ENCODE measurements at regions not wholly inside any gene's neighbourhood (a gene's known extent, or its start where the extent isn't known, plus 50 kb on each side); places are given as distances from the start of the nearest gene placed in this dataset.

DNA sequence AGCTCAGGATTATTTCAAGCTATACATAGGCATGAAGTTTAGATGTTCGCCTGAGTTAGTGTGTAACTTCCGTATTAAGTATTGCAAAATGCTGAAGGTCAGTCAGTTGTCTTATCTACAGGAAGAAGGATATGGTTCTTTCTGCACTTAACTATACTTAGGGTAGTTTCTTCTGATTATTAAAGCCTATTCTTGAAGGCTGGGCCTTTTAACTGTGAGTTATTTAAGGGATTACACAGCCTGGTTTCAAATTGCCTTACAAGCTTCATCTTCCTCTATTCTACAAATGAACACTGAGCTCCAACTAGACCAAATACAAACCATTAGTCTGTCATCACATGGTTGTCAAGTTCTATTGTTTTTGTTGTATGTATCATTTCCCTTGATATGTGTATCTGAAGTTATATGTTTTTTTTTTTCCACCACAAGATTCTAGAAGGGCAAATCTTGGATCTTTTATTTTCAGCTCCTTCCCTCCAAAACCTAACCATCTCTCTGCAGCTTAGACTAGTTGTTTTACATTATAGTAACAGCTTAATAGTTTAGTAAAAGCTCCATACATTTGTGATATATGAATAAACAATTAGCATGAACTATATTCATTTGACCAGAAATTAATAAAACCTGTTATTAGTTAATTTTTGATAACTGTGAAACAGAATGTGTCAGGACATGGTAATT, 272.9 kb upstream of the KCNMB2 start:
- no peak for TF ChIP-seq POLR2A (IDR thresholded peaks at IDR 0.05)
- TF ChIP-seq, protein P1, sequence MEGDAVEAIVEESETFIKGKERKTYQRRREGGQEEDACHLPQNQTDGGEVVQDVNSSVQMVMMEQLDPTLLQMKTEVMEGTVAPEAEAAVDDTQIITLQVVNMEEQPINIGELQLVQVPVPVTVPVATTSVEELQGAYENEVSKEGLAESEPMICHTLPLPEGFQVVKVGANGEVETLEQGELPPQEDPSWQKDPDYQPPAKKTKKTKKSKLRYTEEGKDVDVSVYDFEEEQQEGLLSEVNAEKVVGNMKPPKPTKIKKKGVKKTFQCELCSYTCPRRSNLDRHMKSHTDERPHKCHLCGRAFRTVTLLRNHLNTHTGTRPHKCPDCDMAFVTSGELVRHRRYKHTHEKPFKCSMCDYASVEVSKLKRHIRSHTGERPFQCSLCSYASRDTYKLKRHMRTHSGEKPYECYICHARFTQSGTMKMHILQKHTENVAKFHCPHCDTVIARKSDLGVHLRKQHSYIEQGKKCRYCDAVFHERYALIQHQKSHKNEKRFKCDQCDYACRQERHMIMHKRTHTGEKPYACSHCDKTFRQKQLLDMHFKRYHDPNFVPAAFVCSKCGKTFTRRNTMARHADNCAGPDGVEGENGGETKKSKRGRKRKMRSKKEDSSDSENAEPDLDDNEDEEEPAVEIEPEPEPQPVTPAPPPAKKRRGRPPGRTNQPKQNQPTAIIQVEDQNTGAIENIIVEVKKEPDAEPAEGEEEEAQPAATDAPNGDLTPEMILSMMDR (IDR thresholded peaks at IDR 0.05): no peak

Data from adrenal gland (tissue), 5 donors.